ENCODE measurements at regions not wholly inside any gene's neighbourhood (a gene's known extent, or its start where the extent isn't known, plus 50 kb on each side); places are given as distances from the start of the nearest gene placed in this dataset.

DNA sequence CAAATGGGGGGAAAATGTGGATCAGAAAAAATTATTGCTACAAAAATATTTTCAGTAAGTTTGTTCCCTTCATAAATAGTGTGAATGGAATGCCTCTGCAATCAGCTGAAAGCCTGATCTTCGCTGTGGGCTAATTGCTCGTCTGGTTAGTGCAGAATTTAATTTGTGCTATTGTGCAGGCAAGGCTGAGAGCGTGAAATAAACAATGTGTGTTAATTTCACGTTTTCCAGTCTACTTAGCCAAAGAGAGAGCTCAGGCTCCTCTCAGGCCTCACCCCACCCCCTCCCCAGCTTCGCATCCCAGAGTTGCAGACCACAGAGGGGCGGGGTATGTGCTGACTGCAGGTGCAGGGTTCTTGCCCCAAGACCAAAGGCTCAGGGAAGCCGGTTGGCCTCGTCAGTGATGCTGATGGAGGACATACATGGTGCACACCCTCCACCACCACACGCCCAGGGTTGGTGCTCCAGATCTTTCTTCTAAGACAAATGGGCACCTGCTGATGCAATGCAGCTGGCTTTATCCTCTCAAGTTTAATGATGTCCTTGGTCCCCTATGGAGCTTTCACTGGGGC, 302.6 kb upstream of the SLC14A2 start:
- TF ChIP-seq, protein P1, sequence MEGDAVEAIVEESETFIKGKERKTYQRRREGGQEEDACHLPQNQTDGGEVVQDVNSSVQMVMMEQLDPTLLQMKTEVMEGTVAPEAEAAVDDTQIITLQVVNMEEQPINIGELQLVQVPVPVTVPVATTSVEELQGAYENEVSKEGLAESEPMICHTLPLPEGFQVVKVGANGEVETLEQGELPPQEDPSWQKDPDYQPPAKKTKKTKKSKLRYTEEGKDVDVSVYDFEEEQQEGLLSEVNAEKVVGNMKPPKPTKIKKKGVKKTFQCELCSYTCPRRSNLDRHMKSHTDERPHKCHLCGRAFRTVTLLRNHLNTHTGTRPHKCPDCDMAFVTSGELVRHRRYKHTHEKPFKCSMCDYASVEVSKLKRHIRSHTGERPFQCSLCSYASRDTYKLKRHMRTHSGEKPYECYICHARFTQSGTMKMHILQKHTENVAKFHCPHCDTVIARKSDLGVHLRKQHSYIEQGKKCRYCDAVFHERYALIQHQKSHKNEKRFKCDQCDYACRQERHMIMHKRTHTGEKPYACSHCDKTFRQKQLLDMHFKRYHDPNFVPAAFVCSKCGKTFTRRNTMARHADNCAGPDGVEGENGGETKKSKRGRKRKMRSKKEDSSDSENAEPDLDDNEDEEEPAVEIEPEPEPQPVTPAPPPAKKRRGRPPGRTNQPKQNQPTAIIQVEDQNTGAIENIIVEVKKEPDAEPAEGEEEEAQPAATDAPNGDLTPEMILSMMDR (IDR thresholded peaks at IDR 0.05) = no peak
- TF ChIP-seq POLR2A (IDR thresholded peaks at IDR 0.05) = no peak

All from breast epithelium (tissue), 3 donors.